Calu3 (cell line): ENCODE measurements at regions not wholly inside any gene's neighbourhood (a gene's known extent, or its start where the extent isn't known, plus 50 kb on each side); places are given as distances from the start of the nearest gene placed in this dataset.

Experiments used
- BruUV-seq: library from RNA; stranded (reverse); fragments of 400-500 nt; replicated peaks from 2 replicates; lab custom pipeline; 2021; lab: Mats Ljungman, UMichigan
- CTCF ChIA-PET: fragments of 300-600 bp; sonication (Branson Sonifier 250); formaldehyde crosslinking; loops from one replicate; lab custom pipeline; 2022; ENCODE audit warnings: antibody characterized with exemption; lab: Charles Lee
- DNase-seq: peaks from one replicate; pipeline ENCODE4 v3.0.0; 2022
- H3K27ac Mint-ChIP-seq: one replicate; pipeline ENCODE4 v1.8.0; 2022; ENCODE audit warnings: mixed read lengths; ENCODE audit not compliant: unreplicated experiment
- H3K27me3 Mint-ChIP-seq: one replicate; pipeline ENCODE4 v1.8.0; 2022; ENCODE audit warnings: mixed read lengths; ENCODE audit not compliant: unreplicated experiment
- H3K36me3 Mint-ChIP-seq: one replicate; pipeline ENCODE4 v1.8.0; 2022; ENCODE audit warnings: mild to moderate bottlenecking, moderate library complexity, mixed read lengths; ENCODE audit not compliant: insufficient read depth, unreplicated experiment
- H3K4me1 Mint-ChIP-seq: one replicate; pipeline ENCODE4 v1.8.0; 2022; ENCODE audit warnings: mild to moderate bottlenecking, low read depth, mixed read lengths; ENCODE audit not compliant: unreplicated experiment
- H3K4me3 Mint-ChIP-seq: one replicate; pipeline ENCODE4 v1.8.0; 2022; ENCODE audit warnings: mild to moderate bottlenecking, low read depth, moderate library complexity, mixed read lengths; ENCODE audit not compliant: unreplicated experiment
- H3K9me3 Mint-ChIP-seq: one replicate; pipeline ENCODE4 v1.8.0; 2022; ENCODE audit warnings: low read depth, mixed read lengths; ENCODE audit not compliant: unreplicated experiment
- CTCF ChIP-seq: fragments of 200-600 bp; IDR thresholded peaks from one replicate; pipeline ENCODE4 v1.8.0; 2022; ENCODE audit warnings: antibody characterized with exemption; ENCODE audit not compliant: unreplicated experiment
- intact Hi-C: fragments of 100-400 bp; cut with micrococcal nuclease; formaldehyde crosslinking; loops from one replicate; pipeline ENCODE4 v1.10.0; 2022; ENCODE audit not compliant: unreplicated experiment

- Mint-ChIP-seq H3K36me3 (no peaks in the 10 kb centered on the region), H3K4me3 (no peak overlapping the region), H3K27ac (no peak overlapping the region), H3K4me1 (no peaks in the 10 kb centered on the region), H3K9me3 (no peaks in the 10 kb centered on the region), H3K27me3 (peaks cover 53% of the 10 kb centered on the region)
- BruUV-seq: no TSS peak
- DNase-seq: no peak
- no peak for TF ChIP-seq CTCF
- CTCF ChIA-PET: no interaction called here
- intact Hi-C loops: no loop called here
Measured at GRCh38 chr1:29821605-29822004, 585.3 kb downstream of the PTPRU start.

GRCh38 chr1:29820401-29820800 is 584.1 kb downstream of the PTPRU start:
- intact Hi-C loops: no loop called here
- no TSS peak for BruUV-seq
- no peak for TF ChIP-seq CTCF
- Mint-ChIP-seq H3K27me3 (peaks cover 65% of the 10 kb centered on the region), H3K4me3 (no peak overlapping the region), H3K27ac (no peak overlapping the region), H3K9me3 (no peaks in the 10 kb centered on the region), H3K36me3 (no peaks in the 10 kb centered on the region), H3K4me1 (no peaks in the 10 kb centered on the region)
- no peak for DNase-seq
- CTCF ChIA-PET: interaction anchor here (0.6 kb wide), 1 partner anchor 11 kb away, joined by 3 read pairs; no protein-coding TSS in a partner anchor

GRCh38 chr1:29812408-29813135 is 576.2 kb downstream of the PTPRU start:
- Mint-ChIP-seq H3K27me3 (peaks cover 56% of the 10 kb centered on the region), H3K4me1 (no peaks in the 10 kb centered on the region), H3K27ac (no peak overlapping the region), H3K9me3 (no peaks in the 10 kb centered on the region), H3K4me3 (no peak overlapping the region), H3K36me3 (no peaks in the 10 kb centered on the region)
- no peak for TF ChIP-seq CTCF
- CTCF ChIA-PET: no interaction called here
- no TSS peak for BruUV-seq
- no peak for DNase-seq
- intact Hi-C loops: no loop called here

GRCh38 chr1:29811727-29812407 is 575.5 kb downstream of the PTPRU start:
- Mint-ChIP-seq H3K36me3 (no peaks in the 10 kb centered on the region), H3K4me3 (no peak overlapping the region), H3K27ac (no peak overlapping the region), H3K4me1 (no peaks in the 10 kb centered on the region), H3K27me3 (peaks cover 49% of the 10 kb centered on the region), H3K9me3 (no peaks in the 10 kb centered on the region)
- CTCF ChIA-PET: interaction anchor here (1.0 kb wide), 1 partner anchor 147 kb away, joined by 3 read pairs; no protein-coding TSS in a partner anchor
- TF ChIP-seq CTCF: no peak
- intact Hi-C loops: no loop called here
- no TSS peak for BruUV-seq
- no peak for DNase-seq
